KMS-11 (cell line): ENCODE measurements at regions not wholly inside any gene's neighbourhood (a gene's known extent, or its start where the extent isn't known, plus 50 kb on each side); places are given as distances from the start of the nearest gene placed in this dataset.

Experiments used
- H2AFZ ChIP-seq: fragments of 200-600 bp; sonication (generic); 2 replicates; pipeline ENCODE4 v1.6.1; 2016; ENCODE audit warnings: antibody characterized with exemption, mixed run types, low read depth
- H3K27ac ChIP-seq: fragments of 200-600 bp; sonication (generic); 2 replicates; pipeline ENCODE4 v1.6.1; 2016; ENCODE audit warnings: mild to moderate bottlenecking, mixed run types
- H3K27me3 ChIP-seq: fragments of 200-600 bp; sonication (generic); 2 replicates; pipeline ENCODE4 v1.6.1; 2017; ENCODE audit warnings: mild to moderate bottlenecking, low read depth, mixed run types, moderate library complexity; ENCODE audit not compliant: insufficient read depth
- H3K36me3 ChIP-seq: fragments of 200-600 bp; sonication (generic); 2 replicates; pipeline ENCODE4 v1.6.1; 2017; ENCODE audit warnings: mild to moderate bottlenecking, mixed run types; ENCODE audit not compliant: insufficient read depth
- H3K4me1 ChIP-seq: fragments of 200-600 bp; sonication (generic); 2 replicates; pipeline ENCODE4 v1.6.1; 2016; ENCODE audit warnings: mild to moderate bottlenecking, low read depth, mixed run types; ENCODE audit not compliant: poor library complexity, severe bottlenecking
- H3K4me2 ChIP-seq: fragments of 200-600 bp; sonication (generic); 2 replicates; pipeline ENCODE4 v1.7.0; 2016; ENCODE audit warnings: mild to moderate bottlenecking, mixed run types
- H3K4me3 ChIP-seq: fragments of 200-600 bp; sonication (generic); IDR thresholded peaks from 2 replicates; pipeline ENCODE4 v1.6.1; 2017; ENCODE audit warnings: low read depth, low read length, mixed read lengths; ENCODE audit not compliant: insufficient read depth
- H3K79me2 ChIP-seq: fragments of 200-600 bp; sonication (generic); 2 replicates; pipeline ENCODE4 v1.6.1; 2016; ENCODE audit warnings: low read depth, mixed run types; ENCODE audit not compliant: insufficient read depth
- H3K9ac ChIP-seq: fragments of 200-600 bp; sonication (generic); 2 replicates; pipeline ENCODE4 v1.6.1; 2016; ENCODE audit warnings: mild to moderate bottlenecking, mixed run types
- H4K20me1 ChIP-seq: fragments of 200-600 bp; sonication (generic); 2 replicates; pipeline ENCODE4 v1.6.1; 2016; ENCODE audit warnings: mild to moderate bottlenecking, mixed run types; ENCODE audit not compliant: insufficient read depth
- CTCF ChIP-seq: fragments of 200-600 bp; sonication (generic); conservative IDR thresholded peaks from 2 replicates; pipeline ENCODE4 v1.6.1; 2017; ENCODE audit warnings: low read depth, mild to moderate bottlenecking, antibody characterized with exemption, low read length, moderate library complexity, mixed read lengths

DNA sequence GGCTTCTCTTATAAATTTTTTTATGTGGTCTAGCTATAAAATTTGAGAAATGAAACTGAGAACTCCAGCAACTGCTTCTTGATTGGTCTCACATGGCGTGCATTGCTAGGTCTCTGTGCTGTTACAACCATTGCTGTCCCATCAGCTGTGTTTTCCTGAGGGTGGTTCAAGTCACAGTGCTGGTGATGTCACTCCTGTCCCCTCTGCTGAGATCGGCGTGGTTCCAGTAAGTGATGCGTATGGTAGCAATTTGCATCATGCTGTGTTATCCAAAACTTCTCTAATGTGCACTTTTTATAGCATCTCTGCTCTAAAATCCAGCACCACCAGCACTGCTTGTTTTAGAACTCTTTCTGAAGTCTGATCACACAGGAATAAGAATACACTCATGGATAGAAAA, 112.6 kb upstream of the ZNF608 start:
- H3K36me3 ChIP-seq = no peaks in the 10 kb centered on the region
- H3K27ac ChIP-seq = no peak overlapping the region
- H3K27me3 ChIP-seq = no peaks in the 10 kb centered on the region
- H3K9ac ChIP-seq = no peak overlapping the region
- no peak overlapping the region for H3K4me3 ChIP-seq
- H2AFZ ChIP-seq = no peak overlapping the region
- H4K20me1 ChIP-seq = no peaks in the 10 kb centered on the region
- H3K79me2 ChIP-seq = no peaks in the 10 kb centered on the region
- no peaks in the 10 kb centered on the region for H3K4me1 ChIP-seq
- TF ChIP-seq CTCF = no peak
- no peak overlapping the region for H3K4me2 ChIP-seq

- H3K36me3 ChIP-seq = no peaks in the 10 kb centered on the region
- no peaks in the 10 kb centered on the region for H3K27me3 ChIP-seq
- no peak overlapping the region for H3K4me3 ChIP-seq
- no peak overlapping the region for H3K4me2 ChIP-seq
- no peak overlapping the region for H3K27ac ChIP-seq
- TF ChIP-seq CTCF = no peak
- no peaks in the 10 kb centered on the region for H3K4me1 ChIP-seq
- no peak overlapping the region for H3K9ac ChIP-seq
- H2AFZ ChIP-seq = no peak overlapping the region
- no peaks in the 10 kb centered on the region for H3K79me2 ChIP-seq
- no peaks in the 10 kb centered on the region for H4K20me1 ChIP-seq
Observed at GRCh38 chr5:124859556-124860290, 113.3 kb upstream of the ZNF608 start.

GRCh38 chr5:124860291-124860655, 113.8 kb upstream of the ZNF608 start:
- Histone ChIP-seq H3K27me3 (no peaks in the 10 kb centered on the region), H3K9ac (no peak overlapping the region), H3K4me3 (no peak overlapping the region), H3K36me3 (no peaks in the 10 kb centered on the region), H3K4me2 (no peak overlapping the region), H4K20me1 (no peaks in the 10 kb centered on the region), H3K79me2 (no peaks in the 10 kb centered on the region), H2AFZ (no peak overlapping the region), H3K27ac (no peak overlapping the region), H3K4me1 (no peaks in the 10 kb centered on the region)
- TF ChIP-seq CTCF = no peak

- H2AFZ ChIP-seq = no peak overlapping the region
- TF ChIP-seq CTCF = no peak
- H3K27ac ChIP-seq = no peak overlapping the region
- H4K20me1 ChIP-seq = no peaks in the 10 kb centered on the region
- no peak overlapping the region for H3K4me3 ChIP-seq
- H3K27me3 ChIP-seq = no peaks in the 10 kb centered on the region
- H3K79me2 ChIP-seq = no peaks in the 10 kb centered on the region
- no peaks in the 10 kb centered on the region for H3K4me1 ChIP-seq
- H3K9ac ChIP-seq = no peak overlapping the region
- no peaks in the 10 kb centered on the region for H3K36me3 ChIP-seq
- no peak overlapping the region for H3K4me2 ChIP-seq
Observed at GRCh38 chr5:124865066-124865465, 118.6 kb upstream of the ZNF608 start.
